ENCODE measurements at regions not wholly inside any gene's neighbourhood (a gene's known extent, or its start where the extent isn't known, plus 50 kb on each side); places are given as distances from the start of the nearest gene placed in this dataset.

GRCh38 chrX:147859666-147860065 is 52.1 kb upstream of the FMR1 start:
- TF ChIP-seq CTCF (IDR thresholded peaks at IDR 0.05; ENCODE audit: low read length) (no peak), EZH2 (IDR thresholded peaks at IDR 0.05; ENCODE audit: borderline replicate concordance, low read length) (no peak)
